ENCODE measurements at regions not wholly inside any gene's neighbourhood (a gene's known extent, or its start where the extent isn't known, plus 50 kb on each side); places are given as distances from the start of the nearest gene placed in this dataset.

DNA sequence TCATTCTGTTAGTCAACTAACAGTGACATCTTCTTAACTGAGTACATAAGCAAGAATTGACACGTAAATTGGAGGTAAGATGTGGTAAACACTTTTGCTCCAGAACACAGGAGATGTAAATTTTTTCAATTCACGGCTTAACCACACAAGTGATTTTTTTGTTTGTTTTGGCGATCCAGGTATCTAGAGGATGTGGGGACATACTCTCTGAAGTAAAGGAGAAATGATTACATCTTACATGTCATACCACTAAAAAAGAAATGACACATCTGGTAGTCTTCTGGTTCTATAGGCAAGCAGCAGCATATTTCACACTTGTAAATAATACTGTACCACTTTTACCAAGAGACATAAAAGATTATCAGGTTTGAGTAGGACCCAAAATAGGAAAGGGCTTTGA lies 200.3 kb upstream of the ZWINT start:
- no peak overlapping the region for H3K9ac ChIP-seq
- CTCF ChIA-PET, result no interaction called here
- no peaks in the 10 kb centered on the region for H3K79me2 ChIP-seq (ENCODE audit: insufficient read depth)
- TF ChIP-seq, protein P1, sequence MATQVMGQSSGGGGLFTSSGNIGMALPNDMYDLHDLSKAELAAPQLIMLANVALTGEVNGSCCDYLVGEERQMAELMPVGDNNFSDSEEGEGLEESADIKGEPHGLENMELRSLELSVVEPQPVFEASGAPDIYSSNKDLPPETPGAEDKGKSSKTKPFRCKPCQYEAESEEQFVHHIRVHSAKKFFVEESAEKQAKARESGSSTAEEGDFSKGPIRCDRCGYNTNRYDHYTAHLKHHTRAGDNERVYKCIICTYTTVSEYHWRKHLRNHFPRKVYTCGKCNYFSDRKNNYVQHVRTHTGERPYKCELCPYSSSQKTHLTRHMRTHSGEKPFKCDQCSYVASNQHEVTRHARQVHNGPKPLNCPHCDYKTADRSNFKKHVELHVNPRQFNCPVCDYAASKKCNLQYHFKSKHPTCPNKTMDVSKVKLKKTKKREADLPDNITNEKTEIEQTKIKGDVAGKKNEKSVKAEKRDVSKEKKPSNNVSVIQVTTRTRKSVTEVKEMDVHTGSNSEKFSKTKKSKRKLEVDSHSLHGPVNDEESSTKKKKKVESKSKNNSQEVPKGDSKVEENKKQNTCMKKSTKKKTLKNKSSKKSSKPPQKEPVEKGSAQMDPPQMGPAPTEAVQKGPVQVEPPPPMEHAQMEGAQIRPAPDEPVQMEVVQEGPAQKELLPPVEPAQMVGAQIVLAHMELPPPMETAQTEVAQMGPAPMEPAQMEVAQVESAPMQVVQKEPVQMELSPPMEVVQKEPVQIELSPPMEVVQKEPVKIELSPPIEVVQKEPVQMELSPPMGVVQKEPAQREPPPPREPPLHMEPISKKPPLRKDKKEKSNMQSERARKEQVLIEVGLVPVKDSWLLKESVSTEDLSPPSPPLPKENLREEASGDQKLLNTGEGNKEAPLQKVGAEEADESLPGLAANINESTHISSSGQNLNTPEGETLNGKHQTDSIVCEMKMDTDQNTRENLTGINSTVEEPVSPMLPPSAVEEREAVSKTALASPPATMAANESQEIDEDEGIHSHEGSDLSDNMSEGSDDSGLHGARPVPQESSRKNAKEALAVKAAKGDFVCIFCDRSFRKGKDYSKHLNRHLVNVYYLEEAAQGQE (IDR thresholded peaks at IDR 0.05; ENCODE audit: low read depth, low read length), result no peak
- TF ChIP-seq, protein P2, sequence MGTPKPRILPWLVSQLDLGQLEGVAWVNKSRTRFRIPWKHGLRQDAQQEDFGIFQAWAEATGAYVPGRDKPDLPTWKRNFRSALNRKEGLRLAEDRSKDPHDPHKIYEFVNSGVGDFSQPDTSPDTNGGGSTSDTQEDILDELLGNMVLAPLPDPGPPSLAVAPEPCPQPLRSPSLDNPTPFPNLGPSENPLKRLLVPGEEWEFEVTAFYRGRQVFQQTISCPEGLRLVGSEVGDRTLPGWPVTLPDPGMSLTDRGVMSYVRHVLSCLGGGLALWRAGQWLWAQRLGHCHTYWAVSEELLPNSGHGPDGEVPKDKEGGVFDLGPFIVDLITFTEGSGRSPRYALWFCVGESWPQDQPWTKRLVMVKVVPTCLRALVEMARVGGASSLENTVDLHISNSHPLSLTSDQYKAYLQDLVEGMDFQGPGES (IDR thresholded peaks at IDR 0.05; ENCODE audit: low read depth, low read length), result no peak
- TF ChIP-seq POLR2AphosphoS5 (IDR thresholded peaks at IDR 0.05; ENCODE audit: low read depth, low read length) (no peak), TAF1 (IDR thresholded peaks at IDR 0.05; ENCODE audit: borderline replicate concordance, low read depth, low read length) (no peak), ELF1 (IDR thresholded peaks at IDR 0.05) (no peak), SMC3 (IDR thresholded peaks at IDR 0.05; ENCODE audit: low read depth, low read length) (no peak), FOSL2 (IDR thresholded peaks at IDR 0.05; ENCODE audit: borderline replicate concordance, low read depth) (no peak), FOXM1 (IDR thresholded peaks at IDR 0.05; ENCODE audit: low read depth) (no peak), CHD2 (IDR thresholded peaks at IDR 0.05; ENCODE audit: low read length, partially characterized antibody) (no peak), FOXJ3 (CRISPR knock-in tag; IDR thresholded peaks at IDR 0.05) (no peak), MXI1 (IDR thresholded peaks at IDR 0.05; ENCODE audit: low read depth, low read length) (no peak), EP300 (IDR thresholded peaks at IDR 0.05; ENCODE audit: borderline replicate concordance in 1 of 2, low read depth in 1 of 2, low read length in 1 of 2) (no peak), YY1 (IDR thresholded peaks at IDR 0.05; ENCODE audit: low read depth) (no peak)
- TF ChIP-seq, protein P3, sequence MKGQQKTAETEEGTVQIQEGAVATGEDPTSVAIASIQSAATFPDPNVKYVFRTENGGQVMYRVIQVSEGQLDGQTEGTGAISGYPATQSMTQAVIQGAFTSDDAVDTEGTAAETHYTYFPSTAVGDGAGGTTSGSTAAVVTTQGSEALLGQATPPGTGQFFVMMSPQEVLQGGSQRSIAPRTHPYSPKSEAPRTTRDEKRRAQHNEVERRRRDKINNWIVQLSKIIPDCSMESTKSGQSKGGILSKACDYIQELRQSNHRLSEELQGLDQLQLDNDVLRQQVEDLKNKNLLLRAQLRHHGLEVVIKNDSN (IDR thresholded peaks at IDR 0.05; ENCODE audit: borderline replicate concordance, low read depth), result no peak
- no peak overlapping the region for H3K27ac ChIP-seq (ENCODE audit: low read depth in 2 of 2, low read length in 1 of 2)
- WGBS (ENCODE audit: low lambda C conversion rate), result 27% methylated on average over 3 of the region's 3 CpGs
- H2AFZ ChIP-seq (ENCODE audit: low read depth), result no peak overlapping the region
- no peak overlapping the region for H3K4me3 ChIP-seq (ENCODE audit: low read depth in 2 of 2, low read length in 1 of 2)
- no peaks in the 10 kb centered on the region for H3K4me1 ChIP-seq (ENCODE audit: control insufficient read depth in 1 of 2, insufficient read depth in 2 of 2, low read depth in 1 of 2, low read length in 1 of 2)
- H3F3A ChIP-seq (replicated peaks; ENCODE audit: insufficient read depth), result no peaks in the 10 kb centered on the region
- no peaks in the 10 kb centered on the region; the same call in 1 of the 2 replicates for H3K9me2 ChIP-seq
- no peaks in the 10 kb centered on the region for H4K20me1 ChIP-seq (ENCODE audit: insufficient read depth)
- no peak overlapping the region for H3K4me2 ChIP-seq
- DNase-seq, result no peak
- no peaks in the 10 kb centered on the region for H3K27me3 ChIP-seq (ENCODE audit: insufficient read depth)
- no peaks in the 10 kb centered on the region for H3K36me3 ChIP-seq (replicated peaks in 1 of 2; ENCODE audit: control insufficient read depth in 1 of 2, insufficient read depth in 2 of 2, low read length in 1 of 2)
- no peaks in the 10 kb centered on the region for H3K9me3 ChIP-seq
- POLR2A ChIA-PET, result no interaction called here
